A673 (cell line): ENCODE measurements at regions not wholly inside any gene's neighbourhood (a gene's known extent, or its start where the extent isn't known, plus 50 kb on each side); places are given as distances from the start of the nearest gene placed in this dataset.

Experiments
- CTCF ChIP-seq: fragments of 300-800, 200-600 bp; sonication (generic); conservative IDR thresholded peaks from 2 replicates; pipeline ENCODE4 v1.5.1; 2017; ENCODE audit warnings: low read depth, mild to moderate bottlenecking, antibody characterized with exemption, low read length, moderate library complexity, mixed read lengths
- EZH2 ChIP-seq: fragments of 200-600 bp; sonication (generic); IDR thresholded peaks from 2 replicates; pipeline ENCODE4 v1.6.1; 2017; ENCODE audit warnings: borderline replicate concordance, low read depth, mild to moderate bottlenecking, mixed read lengths, antibody characterized with exemption, low read length; ENCODE audit not compliant: poor library complexity, severe bottlenecking

- TF ChIP-seq CTCF, result no peak
- TF ChIP-seq EZH2, result no peak
Measured at GRCh38 chr21:35478161-35479064, 429.3 kb upstream of the RUNX1 start.
